ENCODE measurements at regions not wholly inside any gene's neighbourhood (a gene's known extent, or its start where the extent isn't known, plus 50 kb on each side); places are given as distances from the start of the nearest gene placed in this dataset.

DNA sequence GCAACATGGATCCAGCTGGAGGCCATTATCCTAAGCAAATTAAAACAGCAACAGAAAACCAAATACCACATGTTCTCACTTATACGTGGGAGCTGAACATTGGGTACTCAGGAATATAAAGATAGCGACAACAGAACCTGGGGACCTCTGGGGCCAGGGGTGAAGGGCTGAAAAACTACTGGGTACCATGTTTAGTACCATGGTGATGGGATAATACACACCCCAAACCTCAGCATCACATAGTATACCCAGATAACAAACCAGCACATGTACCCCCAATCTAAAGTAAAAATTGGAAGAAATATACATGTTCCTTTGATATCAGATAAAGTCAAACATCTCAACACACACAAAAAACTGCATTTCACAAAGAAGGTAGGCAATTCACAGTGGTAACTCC, 876.2 kb downstream of the TBL1XR1 start:
- no peak for TF ChIP-seq EZH2 (IDR thresholded peaks at IDR 0.05; ENCODE audit: low read length)
- TF ChIP-seq, protein P1, sequence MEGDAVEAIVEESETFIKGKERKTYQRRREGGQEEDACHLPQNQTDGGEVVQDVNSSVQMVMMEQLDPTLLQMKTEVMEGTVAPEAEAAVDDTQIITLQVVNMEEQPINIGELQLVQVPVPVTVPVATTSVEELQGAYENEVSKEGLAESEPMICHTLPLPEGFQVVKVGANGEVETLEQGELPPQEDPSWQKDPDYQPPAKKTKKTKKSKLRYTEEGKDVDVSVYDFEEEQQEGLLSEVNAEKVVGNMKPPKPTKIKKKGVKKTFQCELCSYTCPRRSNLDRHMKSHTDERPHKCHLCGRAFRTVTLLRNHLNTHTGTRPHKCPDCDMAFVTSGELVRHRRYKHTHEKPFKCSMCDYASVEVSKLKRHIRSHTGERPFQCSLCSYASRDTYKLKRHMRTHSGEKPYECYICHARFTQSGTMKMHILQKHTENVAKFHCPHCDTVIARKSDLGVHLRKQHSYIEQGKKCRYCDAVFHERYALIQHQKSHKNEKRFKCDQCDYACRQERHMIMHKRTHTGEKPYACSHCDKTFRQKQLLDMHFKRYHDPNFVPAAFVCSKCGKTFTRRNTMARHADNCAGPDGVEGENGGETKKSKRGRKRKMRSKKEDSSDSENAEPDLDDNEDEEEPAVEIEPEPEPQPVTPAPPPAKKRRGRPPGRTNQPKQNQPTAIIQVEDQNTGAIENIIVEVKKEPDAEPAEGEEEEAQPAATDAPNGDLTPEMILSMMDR (optimal IDR thresholded peaks at IDR 0.05 in 1 of 3, IDR thresholded peaks at IDR 0.05 in 1 of 3, conservative IDR thresholded peaks at IDR 0.05 in 1 of 3; ENCODE audit: extremely low read depth in 1 of 3, insufficient read depth in 2 of 3, low read length in 3 of 3), result no peak
- dilution Hi-C loops (cut with MboI; ENCODE audit: extremely low pct_ligation_motif_present, low sequenced_read_pairs), result no loop called here
- no peak overlapping the region for H3K9ac ChIP-seq (ENCODE audit: control insufficient read depth, extremely low read depth, insufficient read depth, low read length)
- no peaks in the 10 kb centered on the region for H3K36me3 ChIP-seq (ENCODE audit: control insufficient read depth in 2 of 2, extremely low read depth in 1 of 2, insufficient read depth in 2 of 2, low read length in 2 of 2)
- no peak overlapping the region for H2AFZ ChIP-seq (ENCODE audit: control insufficient read depth, low read length)
- H3K9me1 ChIP-seq (ENCODE audit: control insufficient read depth, extremely low read depth, insufficient read depth, low read length), result no peaks in the 10 kb centered on the region
- H3K4me3 ChIP-seq (ENCODE audit: control insufficient read depth in 2 of 3, extremely low read depth in 1 of 3, insufficient read depth in 2 of 3, low read depth in 1 of 3, low read length in 3 of 3), result no peak overlapping the region
- H3K9me3 ChIP-seq (ENCODE audit: control insufficient read depth, low read depth, low read length), result no peaks in the 10 kb centered on the region
- no peaks in the 10 kb centered on the region for H3K27me3 ChIP-seq (ENCODE audit: control insufficient read depth, extremely low read depth, insufficient read depth, low read length)
- H3K79me2 ChIP-seq (ENCODE audit: control insufficient read depth, insufficient read depth, low read length), result no peaks in the 10 kb centered on the region
- DNase-seq (ENCODE audit: low read depth, low spot score) (no peak), FAIRE-seq (no peak)
- H3K27ac ChIP-seq (ENCODE audit: control insufficient read depth, insufficient read depth, low read length), result no peak overlapping the region
- H4K20me1 ChIP-seq (ENCODE audit: control insufficient read depth, extremely low read depth, insufficient read depth, low read length), result no peaks in the 10 kb centered on the region
- H3K4me1 ChIP-seq (ENCODE audit: control insufficient read depth, extremely low read depth, insufficient read depth, low read length), result no peaks in the 10 kb centered on the region
- no peak overlapping the region for H3K4me2 ChIP-seq (ENCODE audit: control insufficient read depth, extremely low read depth, insufficient read depth, low read depth, low read length)

DNA sequence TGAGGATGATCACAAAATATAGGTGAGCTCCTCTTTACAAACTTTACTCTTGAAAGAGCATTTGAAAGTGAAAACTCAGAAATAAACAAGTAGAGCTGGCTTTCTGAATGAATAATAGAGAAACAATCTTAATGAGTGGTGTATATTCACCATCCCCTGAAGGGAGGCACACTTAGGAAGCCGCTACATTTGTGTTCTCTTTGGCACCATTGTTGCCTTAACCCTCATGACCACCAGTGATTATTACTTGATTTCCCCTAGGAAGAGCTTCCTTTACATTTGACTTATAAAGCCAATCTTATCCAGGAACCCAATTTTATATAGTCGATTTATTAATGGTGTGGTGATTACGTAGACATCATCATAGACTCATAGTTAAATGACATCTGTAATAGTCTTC, 883.9 kb downstream of the TBL1XR1 start:
- Histone ChIP-seq H3K36me3 (ENCODE audit: control insufficient read depth in 2 of 2, extremely low read depth in 1 of 2, insufficient read depth in 2 of 2, low read length in 2 of 2) (no peaks in the 10 kb centered on the region), H3K27ac (ENCODE audit: control insufficient read depth, insufficient read depth, low read length) (no peak overlapping the region), H3K4me3 (ENCODE audit: control insufficient read depth in 2 of 3, extremely low read depth in 1 of 3, insufficient read depth in 2 of 3, low read depth in 1 of 3, low read length in 3 of 3) (no peak overlapping the region), H3K9me3 (ENCODE audit: control insufficient read depth, low read depth, low read length) (no peaks in the 10 kb centered on the region), H3K4me2 (ENCODE audit: control insufficient read depth, extremely low read depth, insufficient read depth, low read depth, low read length) (no peak overlapping the region), H3K9me1 (ENCODE audit: control insufficient read depth, extremely low read depth, insufficient read depth, low read length) (no peaks in the 10 kb centered on the region), H3K4me1 (ENCODE audit: control insufficient read depth, extremely low read depth, insufficient read depth, low read length) (no peaks in the 10 kb centered on the region), H2AFZ (ENCODE audit: control insufficient read depth, low read length) (no peak overlapping the region), H3K9ac (ENCODE audit: control insufficient read depth, extremely low read depth, insufficient read depth, low read length) (no peak overlapping the region), H3K79me2 (ENCODE audit: control insufficient read depth, insufficient read depth, low read length) (no peaks in the 10 kb centered on the region), H3K27me3 (ENCODE audit: control insufficient read depth, extremely low read depth, insufficient read depth, low read length) (no peaks in the 10 kb centered on the region), H4K20me1 (ENCODE audit: control insufficient read depth, extremely low read depth, insufficient read depth, low read length) (no peaks in the 10 kb centered on the region)
- no peak for FAIRE-seq
- no peak for DNase-seq (ENCODE audit: low read depth, low spot score)
- TF ChIP-seq, protein P1 (optimal IDR thresholded peaks at IDR 0.05 in 1 of 3, IDR thresholded peaks at IDR 0.05 in 1 of 3, conservative IDR thresholded peaks at IDR 0.05 in 1 of 3; ENCODE audit: extremely low read depth in 1 of 3, insufficient read depth in 2 of 3, low read length in 3 of 3), result no peak
- no peak for TF ChIP-seq EZH2 (IDR thresholded peaks at IDR 0.05; ENCODE audit: low read length)
- dilution Hi-C loops (cut with MboI; ENCODE audit: extremely low pct_ligation_motif_present, low sequenced_read_pairs), result no loop called here
